ENCODE measurements at regions not wholly inside any gene's neighbourhood (a gene's known extent, or its start where the extent isn't known, plus 50 kb on each side); places are given as distances from the start of the nearest gene placed in this dataset.

DNA sequence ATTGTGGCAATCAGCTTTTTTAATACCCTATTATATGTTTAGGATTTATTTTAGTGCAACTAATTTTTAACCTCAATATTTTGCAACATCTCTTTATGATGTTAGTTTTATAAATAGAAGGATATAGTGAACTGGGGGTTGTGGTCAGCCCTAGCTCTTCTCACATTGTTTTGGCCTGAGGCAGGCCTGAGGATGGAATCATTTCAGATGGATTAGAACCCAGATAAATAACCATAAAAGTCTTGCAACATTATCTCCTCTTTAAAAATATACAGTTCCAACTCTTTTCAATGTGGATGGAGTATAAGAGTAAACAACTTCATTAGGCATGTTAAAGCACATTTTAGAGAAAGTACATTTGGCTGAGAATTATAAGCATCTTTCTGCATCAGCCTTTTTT lies 522.7 kb downstream of the NR2F1-AS1 start:
- Histone ChIP-seq H3K4me1 (ENCODE audit: control insufficient read depth, low read length) (no peaks in the 10 kb centered on the region), H3K27ac (ENCODE audit: low read depth, low read length) (no peak overlapping the region), H3K4me3 (ENCODE audit: low read length) (no peak overlapping the region), H3F3A (ENCODE audit: control insufficient read depth, insufficient read depth) (no peaks in the 10 kb centered on the region), H3K4me2 (ENCODE audit: low read length) (no peak overlapping the region), H3K9me3 (ENCODE audit: control insufficient read depth, insufficient read depth, low read length) (no peaks in the 10 kb centered on the region), H3K9me2 (replicated peaks; ENCODE audit: control insufficient read depth, low read length) (no peaks in the 10 kb centered on the region), H3K27me3 (ENCODE audit: control insufficient read depth, low read length) (no peaks in the 10 kb centered on the region), H3K79me2 (ENCODE audit: control insufficient read depth, low read length) (no peaks in the 10 kb centered on the region), H3K36me3 (ENCODE audit: control insufficient read depth, low read length) (no peaks in the 10 kb centered on the region), H4K20me1 (ENCODE audit: control insufficient read depth, insufficient read depth, low read depth, low read length) (no peaks in the 10 kb centered on the region)
- TF ChIP-seq CTCF (IDR thresholded peaks at IDR 0.05; ENCODE audit: low read depth, low read length, poor library complexity, severe bottlenecking), result no peak
- no peak for TF ChIP-seq EZH2phosphoT487 (IDR thresholded peaks at IDR 0.05; ENCODE audit: borderline replicate concordance, low read length)

DNA sequence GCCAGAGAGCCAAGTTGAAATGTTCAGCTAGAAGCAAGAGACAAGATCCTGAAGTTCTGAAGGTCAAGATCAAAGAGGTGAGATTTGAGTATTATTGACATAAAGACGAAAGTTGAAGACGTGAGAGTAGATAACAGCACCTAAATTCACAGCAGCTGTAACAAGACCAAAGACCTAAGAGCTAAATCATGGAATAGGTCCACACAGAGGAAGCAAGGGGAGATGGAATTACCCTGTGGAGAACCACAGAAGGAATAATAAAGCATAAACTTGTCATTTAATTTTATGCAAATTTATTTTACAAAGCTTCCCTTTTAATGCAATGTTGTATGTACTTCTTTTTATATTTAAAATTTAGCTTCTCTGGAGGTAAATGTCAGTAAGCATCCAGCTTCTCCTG lies 523.7 kb downstream of the NR2F1-AS1 start:
- Histone ChIP-seq H3K36me3 (ENCODE audit: control insufficient read depth, low read length) (no peaks in the 10 kb centered on the region), H3K4me3 (ENCODE audit: low read length) (no peak overlapping the region), H3K27me3 (ENCODE audit: control insufficient read depth, low read length) (no peaks in the 10 kb centered on the region), H4K20me1 (ENCODE audit: control insufficient read depth, insufficient read depth, low read depth, low read length) (no peaks in the 10 kb centered on the region), H3K4me2 (ENCODE audit: low read length) (no peak overlapping the region), H3K9me2 (replicated peaks; ENCODE audit: control insufficient read depth, low read length) (no peaks in the 10 kb centered on the region), H3F3A (ENCODE audit: control insufficient read depth, insufficient read depth) (no peaks in the 10 kb centered on the region), H3K79me2 (ENCODE audit: control insufficient read depth, low read length) (no peaks in the 10 kb centered on the region), H3K4me1 (ENCODE audit: control insufficient read depth, low read length) (no peaks in the 10 kb centered on the region), H3K27ac (ENCODE audit: low read depth, low read length) (no peak overlapping the region), H3K9me3 (ENCODE audit: control insufficient read depth, insufficient read depth, low read length) (no peaks in the 10 kb centered on the region)
- no peak for TF ChIP-seq CTCF (IDR thresholded peaks at IDR 0.05; ENCODE audit: low read depth, low read length, poor library complexity, severe bottlenecking)
- no peak for TF ChIP-seq EZH2phosphoT487 (IDR thresholded peaks at IDR 0.05; ENCODE audit: borderline replicate concordance, low read length)

GRCh38 chr5:93055971-93056370 lies 525.0 kb downstream of the NR2F1-AS1 start:
- Histone ChIP-seq H3K9me2 (replicated peaks; ENCODE audit: control insufficient read depth, low read length) (no peaks in the 10 kb centered on the region), H3K27me3 (ENCODE audit: control insufficient read depth, low read length) (no peaks in the 10 kb centered on the region), H3K36me3 (ENCODE audit: control insufficient read depth, low read length) (no peaks in the 10 kb centered on the region), H3F3A (ENCODE audit: control insufficient read depth, insufficient read depth) (no peaks in the 10 kb centered on the region), H4K20me1 (ENCODE audit: control insufficient read depth, insufficient read depth, low read depth, low read length) (no peaks in the 10 kb centered on the region), H3K79me2 (ENCODE audit: control insufficient read depth, low read length) (no peaks in the 10 kb centered on the region), H3K4me2 (ENCODE audit: low read length) (no peak overlapping the region), H3K4me1 (ENCODE audit: control insufficient read depth, low read length) (no peaks in the 10 kb centered on the region), H3K27ac (ENCODE audit: low read depth, low read length) (no peak overlapping the region), H3K4me3 (ENCODE audit: low read length) (no peak overlapping the region), H3K9me3 (ENCODE audit: control insufficient read depth, insufficient read depth, low read length) (no peaks in the 10 kb centered on the region)
- no peak for TF ChIP-seq CTCF (IDR thresholded peaks at IDR 0.05; ENCODE audit: low read depth, low read length, poor library complexity, severe bottlenecking)
- TF ChIP-seq EZH2phosphoT487 (IDR thresholded peaks at IDR 0.05; ENCODE audit: borderline replicate concordance, low read length), result no peak

- no peaks in the 10 kb centered on the region for H3K36me3 ChIP-seq (ENCODE audit: control insufficient read depth, low read length)
These were observed 525.5 kb downstream of the NR2F1-AS1 start for GRCh38 chr5:93055561-93055960.

More at GRCh38 chr5:93055561-93055960, 525.5 kb downstream of the NR2F1-AS1 start:
- Histone ChIP-seq H4K20me1 (ENCODE audit: control insufficient read depth, insufficient read depth, low read depth, low read length) (no peaks in the 10 kb centered on the region), H3K9me2 (replicated peaks; ENCODE audit: control insufficient read depth, low read length) (no peaks in the 10 kb centered on the region), H3K4me1 (ENCODE audit: control insufficient read depth, low read length) (no peaks in the 10 kb centered on the region), H3K4me3 (ENCODE audit: low read length) (no peak overlapping the region), H3K79me2 (ENCODE audit: control insufficient read depth, low read length) (no peaks in the 10 kb centered on the region), H3K27ac (ENCODE audit: low read depth, low read length) (no peak overlapping the region), H3F3A (ENCODE audit: control insufficient read depth, insufficient read depth) (no peaks in the 10 kb centered on the region), H3K4me2 (ENCODE audit: low read length) (no peak overlapping the region), H3K27me3 (ENCODE audit: control insufficient read depth, low read length) (no peaks in the 10 kb centered on the region), H3K9me3 (ENCODE audit: control insufficient read depth, insufficient read depth, low read length) (no peaks in the 10 kb centered on the region)
- no peak for TF ChIP-seq CTCF (IDR thresholded peaks at IDR 0.05; ENCODE audit: low read depth, low read length, poor library complexity, severe bottlenecking)
- TF ChIP-seq EZH2phosphoT487 (IDR thresholded peaks at IDR 0.05; ENCODE audit: borderline replicate concordance, low read length), result no peak

Measured in DOHH2 (cell line).